GM21576 (cell line): ENCODE measurements at regions not wholly inside any gene's neighbourhood (a gene's known extent, or its start where the extent isn't known, plus 50 kb on each side); places are given as distances from the start of the nearest gene placed in this dataset.
"Not testable (repeated sequence)": the region's sequence is repeated elsewhere in the genome, so short reads cannot be mapped to it uniquely, and the experiment has no call there.

Experiments used
- ATAC-seq: cut with Tn5 transposase; IDR thresholded peaks from one replicate; pipeline ENCODE4 v1.9.1; 2021; ENCODE audit warnings: mild to moderate bottlenecking, moderate library complexity; ENCODE audit not compliant: unreplicated experiment

DNA sequence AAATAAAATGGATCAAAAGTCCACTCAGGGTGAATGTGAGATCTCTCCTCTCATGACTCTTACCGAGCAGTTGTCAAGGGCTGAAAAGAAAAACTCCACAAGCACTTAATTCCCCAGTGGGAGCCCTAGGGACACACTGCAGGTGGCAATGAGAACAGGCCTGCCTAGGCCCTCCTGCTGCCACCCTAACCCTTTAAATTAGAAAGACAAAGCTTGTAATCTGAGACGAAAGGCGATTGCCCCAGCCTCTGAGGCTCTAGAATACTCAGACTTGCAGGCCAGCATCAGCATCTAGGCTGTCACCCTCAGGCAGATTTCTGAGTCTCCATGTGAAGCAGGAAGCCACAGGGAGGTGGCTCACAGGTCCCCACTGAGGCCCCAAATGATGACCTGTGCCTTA is 457.0 kb upstream of the MYT1L start:
- ATAC-seq = no peak

DNA sequence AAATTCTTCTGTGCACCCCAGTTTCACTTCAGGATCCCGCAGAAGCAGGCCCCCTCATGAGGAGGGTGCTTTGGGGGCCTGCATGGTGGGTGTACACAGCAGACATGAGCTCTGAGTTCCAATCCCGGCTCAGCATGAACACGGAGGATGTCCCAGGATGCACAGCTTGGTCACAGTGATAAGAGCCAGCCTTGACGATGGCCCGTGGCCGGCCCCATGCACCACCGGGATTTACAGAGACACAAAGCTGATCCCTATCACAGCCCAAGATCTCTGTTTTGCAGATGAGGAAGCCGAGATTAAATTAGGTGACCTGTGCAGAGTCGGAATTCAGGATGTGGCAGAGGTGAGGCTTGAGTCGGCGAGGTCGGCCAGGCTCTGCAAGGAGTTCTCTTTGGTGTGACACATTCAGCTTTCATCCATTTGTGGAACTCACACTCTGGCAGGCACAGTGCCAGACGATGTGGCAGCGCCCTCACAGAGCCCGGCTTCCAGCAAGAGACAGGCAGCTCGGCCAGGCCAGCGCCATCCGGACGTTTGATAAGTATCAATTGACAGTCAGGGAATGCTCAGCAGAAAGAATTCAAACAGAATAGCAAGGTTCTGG is 456.3 kb upstream of the MYT1L start:
- ATAC-seq = no peak

DNA sequence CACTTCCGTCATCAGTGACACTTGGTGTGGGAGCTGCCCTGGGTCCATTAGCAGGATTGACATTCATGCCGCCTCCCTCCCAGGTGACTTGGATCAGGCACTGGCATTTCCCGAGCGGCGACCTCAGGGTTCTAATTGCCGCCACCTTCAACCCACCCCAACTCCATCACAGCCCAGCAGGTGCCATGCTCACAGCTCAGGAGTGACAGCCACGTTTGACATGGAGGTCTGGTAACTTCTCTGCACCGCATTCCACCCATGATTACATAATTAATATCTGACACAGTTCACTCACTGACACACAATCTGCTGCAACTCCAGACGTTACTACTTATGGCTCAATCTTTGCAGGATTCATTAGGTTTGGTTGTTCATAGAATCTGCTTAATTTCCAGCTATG is 450.9 kb upstream of the MYT1L start:
- no peak for ATAC-seq

GRCh38 chr2:2779727-2780126 is 448.7 kb upstream of the MYT1L start:
- no peak for ATAC-seq

DNA sequence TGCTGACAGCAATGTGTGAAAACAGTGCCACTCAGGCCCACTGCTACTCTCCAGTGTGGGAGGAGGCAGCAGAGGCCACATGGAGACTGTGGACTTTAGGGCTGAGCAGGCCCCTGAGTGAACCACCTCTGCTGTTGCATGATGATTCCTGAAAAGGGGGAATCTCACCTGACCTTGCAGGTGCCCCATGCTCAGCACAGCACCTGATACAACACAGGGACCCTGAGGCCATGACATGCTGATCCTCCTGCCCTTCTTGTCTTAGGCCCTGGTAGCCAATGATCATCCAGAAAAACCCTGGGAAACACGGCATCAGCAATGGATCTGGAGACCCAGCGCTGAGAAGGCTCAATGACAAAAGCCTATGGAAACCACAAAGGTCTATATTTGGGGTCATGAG is 446.8 kb upstream of the MYT1L start:
- ATAC-seq = no peak

- ATAC-seq = no peak
Measured at GRCh38 chr2:2777213-2777612, 446.1 kb upstream of the MYT1L start.

GRCh38 chr2:2775018-2775417 is 443.9 kb upstream of the MYT1L start:
- ATAC-seq = no peak

DNA sequence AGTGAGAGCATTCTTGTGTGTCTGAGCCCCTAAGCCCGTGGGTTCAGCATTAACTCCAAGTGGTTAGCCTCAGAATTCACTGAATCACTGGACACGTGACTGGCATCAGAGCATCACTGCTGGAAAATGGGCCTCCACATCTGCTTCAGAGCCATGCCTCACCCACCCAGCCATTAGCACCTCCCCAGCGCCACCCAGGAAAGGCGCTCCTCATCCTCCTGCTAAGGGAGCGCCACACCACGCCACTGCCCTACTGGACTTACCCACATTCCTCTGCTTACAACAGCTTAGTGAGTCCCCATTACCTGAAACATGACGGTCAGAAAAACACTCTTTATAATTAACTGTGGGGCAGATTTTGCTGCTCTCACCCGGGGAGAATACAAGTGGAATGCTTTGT is 442.6 kb upstream of the MYT1L start:
- ATAC-seq = no peak

DNA sequence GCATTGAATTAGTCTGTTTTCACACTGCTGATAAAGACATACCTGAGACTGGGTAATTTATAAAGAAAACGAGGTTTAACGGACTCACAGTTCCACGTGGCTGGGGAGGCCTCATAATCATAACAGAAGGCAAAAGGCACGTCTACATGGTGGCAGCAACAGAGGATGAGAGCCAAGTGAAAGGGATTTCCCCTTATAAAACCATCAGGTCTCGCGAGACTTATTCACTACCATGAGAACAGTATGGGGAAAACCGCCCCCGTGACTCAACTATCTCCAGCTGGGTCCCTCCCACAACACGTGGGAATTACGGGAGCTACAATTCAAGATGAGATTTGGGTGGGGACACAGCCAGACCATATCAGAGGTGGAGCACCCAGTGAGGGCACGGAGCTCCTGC is 442.0 kb upstream of the MYT1L start:
- ATAC-seq = not testable (repeated sequence)

GRCh38 chr2:2771721-2772411 is 440.8 kb upstream of the MYT1L start:
- no peak for ATAC-seq

GRCh38 chr2:2769481-2770431 is 438.7 kb upstream of the MYT1L start:
- ATAC-seq = no peak

DNA sequence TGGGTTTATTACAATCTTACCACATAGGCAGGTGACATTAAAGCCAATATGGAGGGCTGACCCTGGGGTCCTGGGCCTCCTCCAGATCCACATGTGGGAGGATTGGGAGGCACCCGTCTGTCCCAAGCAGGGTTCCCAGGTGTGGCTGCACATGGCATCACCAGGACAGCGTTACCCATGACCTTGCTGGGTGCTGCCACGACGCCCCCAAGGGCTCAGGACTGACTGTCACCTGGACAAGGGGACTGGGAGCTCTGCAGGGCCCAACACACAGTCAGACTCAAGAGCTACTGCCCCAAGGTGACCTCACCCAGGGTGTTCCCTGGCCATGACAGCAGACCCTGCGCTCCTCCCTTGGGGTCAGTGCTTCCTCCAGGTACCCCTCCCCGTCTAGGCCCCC is 437.4 kb upstream of the MYT1L start:
- ATAC-seq = no peak

GRCh38 chr2:2767837-2768236 is 436.8 kb upstream of the MYT1L start:
- ATAC-seq = no peak

GRCh38 chr2:2765839-2766495 is 434.9 kb upstream of the MYT1L start:
- no peak for ATAC-seq

- no peak for ATAC-seq
Measured at GRCh38 chr2:2765176-2765800, 434.2 kb upstream of the MYT1L start.

DNA sequence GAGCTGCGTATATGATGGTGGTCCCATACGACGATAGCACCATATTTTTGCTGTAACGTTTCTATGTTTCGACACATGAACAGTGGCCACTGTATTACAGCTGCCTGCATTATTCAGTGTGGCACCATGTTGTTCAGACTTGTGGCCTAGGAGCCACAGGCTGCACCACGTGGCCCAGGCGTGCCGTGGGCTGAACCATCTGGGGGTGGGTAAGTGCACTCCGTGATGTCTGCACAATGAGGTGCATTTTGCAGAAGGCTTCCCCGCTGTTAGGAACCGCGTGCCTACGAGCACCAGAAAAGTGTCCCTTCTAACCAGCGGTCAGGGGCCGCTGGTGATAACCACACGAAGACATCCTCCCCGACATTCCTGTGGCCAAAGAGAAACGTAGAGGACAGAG is 433.7 kb upstream of the MYT1L start:
- ATAC-seq = no peak

- ATAC-seq = no peak
Measured at GRCh38 chr2:2764001-2764355, 432.9 kb upstream of the MYT1L start.

DNA sequence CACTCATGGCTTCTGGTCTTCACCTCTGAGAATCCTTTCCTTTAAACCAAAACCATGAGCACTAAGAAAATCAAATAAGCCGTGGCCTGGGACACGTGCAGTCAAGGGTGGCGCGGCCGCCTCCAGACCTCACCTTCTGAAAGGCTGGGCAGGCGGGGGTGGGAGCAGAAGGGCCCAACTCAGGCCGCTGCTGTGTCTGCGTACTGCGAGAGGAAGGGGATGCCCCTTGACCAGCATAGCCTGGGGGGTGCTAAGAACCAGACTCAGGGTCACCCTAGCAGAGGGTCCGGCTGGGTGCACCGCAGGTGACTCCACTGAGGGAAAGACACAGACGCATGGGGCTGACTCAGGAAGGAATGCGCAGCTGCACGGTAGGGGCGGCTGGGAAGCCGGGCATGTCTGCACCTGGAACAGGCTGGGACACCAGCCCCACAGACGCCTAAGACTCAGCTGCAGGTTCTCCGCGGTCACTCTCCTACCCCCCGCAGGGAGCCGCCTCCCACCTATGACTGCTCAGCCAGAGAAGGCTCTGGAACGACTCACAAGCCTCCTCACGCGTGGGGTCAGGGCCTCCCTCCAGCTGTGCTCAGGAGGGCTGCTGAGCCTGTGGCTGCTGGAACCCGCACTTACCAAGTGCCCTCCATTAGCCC is 432.4 kb upstream of the MYT1L start:
- ATAC-seq = no peak

DNA sequence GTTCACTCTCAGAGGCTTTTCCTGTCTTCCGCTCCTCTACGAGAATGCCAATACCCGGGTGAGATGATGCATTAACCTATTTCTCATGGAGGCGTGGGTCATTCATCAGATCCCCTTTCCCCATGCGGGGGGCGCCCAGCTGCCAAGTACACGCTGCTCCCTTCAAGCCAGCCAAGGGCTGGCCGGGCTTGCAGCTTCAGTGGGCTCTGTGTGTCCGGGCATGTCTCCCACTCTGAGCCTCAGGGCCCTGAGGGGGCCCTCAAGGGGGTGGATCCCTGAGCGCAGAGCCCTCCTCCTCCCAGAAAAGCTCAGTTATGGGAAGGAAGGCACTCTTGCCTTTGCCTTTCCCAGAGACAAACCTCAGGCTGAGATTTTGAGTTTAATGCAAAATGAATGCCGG is 431.8 kb upstream of the MYT1L start:
- ATAC-seq = no peak

DNA sequence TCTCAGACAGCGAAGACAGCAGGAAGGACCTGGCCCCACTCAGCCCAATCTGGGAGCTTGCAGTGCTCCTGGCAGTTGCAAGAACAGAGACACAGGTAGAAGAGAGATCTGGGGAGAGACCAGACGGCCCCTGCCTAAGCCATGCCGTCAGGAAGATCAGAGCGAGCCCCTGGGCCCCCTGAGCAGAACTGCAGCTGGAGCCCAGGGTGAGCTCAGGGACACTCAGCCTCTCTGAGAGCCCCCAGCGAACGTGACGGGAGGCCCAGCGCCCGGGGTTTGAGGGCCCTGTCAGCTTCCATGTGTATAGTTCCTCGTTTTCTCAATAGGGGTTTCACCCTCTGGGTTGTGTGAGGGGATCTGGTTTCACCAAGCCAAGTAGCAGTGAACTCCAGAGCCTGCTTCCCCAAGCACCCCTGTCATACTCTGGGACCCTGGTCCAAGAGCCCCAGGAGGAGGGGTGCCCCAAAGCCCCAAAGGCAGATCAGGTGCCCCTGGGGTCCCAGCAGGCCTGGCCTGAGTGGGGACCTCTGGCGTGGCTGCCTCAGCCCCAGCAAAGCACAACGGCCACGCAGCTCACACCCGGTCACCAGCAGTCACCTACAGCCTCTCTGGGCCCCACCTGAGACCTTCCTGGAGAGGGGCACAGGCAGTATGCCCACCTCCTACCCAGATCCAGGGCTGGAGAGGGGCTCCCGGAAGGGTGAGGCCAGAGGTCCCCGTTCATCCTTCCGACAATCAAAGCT is 431.3 kb upstream of the MYT1L start:
- ATAC-seq = no peak
